CD4-positive, alpha-beta T cell treated with Interleukin-6 for 4 hours (primary cell): ENCODE measurements at regions not wholly inside any gene's neighbourhood (a gene's known extent, or its start where the extent isn't known, plus 50 kb on each side); places are given as distances from the start of the nearest gene placed in this dataset.

Source experiments
- DNase-seq: peaks from one replicate; pipeline ENCODE4 v3.0.0-alpha.2; 2020; ENCODE audit warnings: mixed read lengths

DNA sequence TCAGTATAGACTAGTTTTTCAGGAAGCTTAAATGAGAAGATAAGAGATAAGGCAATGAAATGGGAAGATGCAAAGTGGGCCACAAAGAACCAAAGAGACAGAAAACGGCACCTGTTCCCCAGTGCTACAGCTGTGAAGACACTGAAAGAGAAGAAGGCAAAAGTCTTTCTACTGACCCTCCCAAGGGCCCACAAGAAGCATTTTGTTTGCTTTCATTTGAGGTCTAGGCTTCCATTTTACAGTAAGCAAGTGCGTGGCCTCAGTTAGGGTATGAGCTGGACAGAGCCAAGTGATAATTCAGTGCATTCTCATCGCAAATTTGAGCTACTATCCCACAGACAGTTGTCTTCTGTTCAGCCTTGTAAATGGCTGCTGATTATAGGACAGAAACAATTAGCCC, 53.4 kb upstream of the STK17B start:
- no peak for DNase-seq

- no peak for DNase-seq
Measured at GRCh38 chr2:196225213-196225612, 53.8 kb upstream of the STK17B start.

DNA sequence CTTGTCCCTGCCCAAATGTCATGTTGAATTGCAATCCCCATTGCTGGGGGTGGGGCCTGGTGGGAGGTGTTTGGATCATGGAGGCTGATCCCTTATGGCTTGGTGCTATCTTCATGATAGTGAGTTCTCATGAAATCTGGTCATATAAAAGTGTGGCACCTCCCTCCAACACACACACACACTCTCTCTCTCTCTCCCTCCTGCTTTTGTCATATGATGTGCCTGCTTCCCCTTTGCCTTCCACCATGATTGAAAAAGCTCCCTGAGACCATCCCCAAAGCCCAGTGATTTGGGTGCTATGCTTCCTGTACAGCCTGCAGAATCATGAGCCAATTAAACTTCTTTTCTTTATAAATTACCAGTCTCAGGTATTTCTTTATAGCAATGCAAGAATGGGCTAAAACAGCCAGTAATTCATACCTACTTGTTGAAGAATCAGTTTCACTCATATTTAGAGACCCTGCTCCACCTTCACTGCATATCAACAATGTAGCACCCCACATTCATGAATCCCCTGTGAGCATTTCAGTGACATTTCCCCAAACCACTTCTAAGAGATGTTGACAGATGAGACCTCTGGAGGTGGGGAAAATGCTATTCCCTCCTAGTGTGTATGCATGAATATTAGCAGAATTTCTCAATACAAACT, 54.8 kb upstream of the STK17B start:
- DNase-seq = no peak

- DNase-seq = no peak
Measured at GRCh38 chr2:196226707-196227065, 55.3 kb upstream of the STK17B start.

DNA sequence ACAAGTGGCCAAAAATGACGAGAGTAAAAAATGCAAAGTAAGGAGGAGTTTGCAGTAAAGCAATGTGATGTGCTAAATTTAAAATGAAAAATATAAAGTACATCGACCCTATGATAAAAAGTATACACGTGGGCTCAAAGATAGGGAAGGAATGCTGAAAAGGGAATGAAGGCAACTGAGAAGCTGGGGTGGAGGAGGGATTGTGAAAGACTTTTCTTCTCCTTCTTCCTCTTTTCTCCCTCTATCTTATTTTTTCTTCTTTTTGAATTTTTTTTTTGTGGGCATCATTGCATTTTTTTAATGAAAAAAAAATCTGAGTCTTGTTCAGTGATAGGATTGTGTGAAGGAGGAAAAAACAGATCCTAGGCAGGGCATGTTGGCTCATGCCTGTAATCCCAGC, 57.6 kb upstream of the STK17B start:
- DNase-seq = no peak

GRCh38 chr2:196230061-196230854, 58.9 kb upstream of the STK17B start:
- peak; percentile 73 for DNase-seq

DNA sequence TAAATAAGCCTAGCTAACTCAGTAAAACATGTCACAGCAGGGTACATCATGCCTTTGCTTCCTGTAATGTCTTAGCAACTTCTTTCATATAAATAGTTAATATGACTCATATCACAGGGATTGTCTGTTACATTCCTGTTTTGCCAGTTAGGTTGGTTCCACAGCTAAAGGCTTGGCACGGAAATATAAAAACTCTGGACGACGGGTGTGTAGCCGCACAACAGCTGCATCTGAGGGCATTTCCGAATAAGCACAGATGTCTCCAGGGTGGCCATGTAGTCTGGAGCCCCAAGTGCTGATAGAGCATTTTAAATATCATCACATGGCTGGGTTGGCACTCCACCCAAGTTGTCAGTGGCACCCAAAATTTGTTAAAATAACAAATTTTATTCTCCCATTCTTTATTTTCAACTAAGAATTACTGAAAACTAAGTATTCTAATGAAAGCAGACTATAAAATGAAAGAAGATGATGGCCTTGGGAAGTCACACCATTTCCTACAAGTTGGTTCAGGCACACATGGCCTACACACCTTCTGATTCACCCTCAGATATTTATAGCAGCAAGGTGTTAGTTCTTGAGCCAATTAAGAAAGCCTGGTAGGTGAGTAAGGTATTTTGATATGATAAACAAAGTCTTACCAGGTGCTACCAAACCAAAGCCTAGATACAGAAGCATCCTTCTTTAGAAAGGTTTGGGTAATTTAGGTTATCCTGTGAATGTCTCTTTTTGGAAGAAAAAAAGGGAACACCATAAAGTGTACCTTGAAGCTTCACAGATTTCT, 61.8 kb upstream of the STK17B start:
- no peak for DNase-seq

GRCh38 chr2:196233805-196234475, 62.6 kb upstream of the STK17B start:
- DNase-seq = peak; percentile 45

- peak; percentile 59 for DNase-seq
Measured at GRCh38 chr2:196234672-196235071, 63.3 kb upstream of the STK17B start.

DNA sequence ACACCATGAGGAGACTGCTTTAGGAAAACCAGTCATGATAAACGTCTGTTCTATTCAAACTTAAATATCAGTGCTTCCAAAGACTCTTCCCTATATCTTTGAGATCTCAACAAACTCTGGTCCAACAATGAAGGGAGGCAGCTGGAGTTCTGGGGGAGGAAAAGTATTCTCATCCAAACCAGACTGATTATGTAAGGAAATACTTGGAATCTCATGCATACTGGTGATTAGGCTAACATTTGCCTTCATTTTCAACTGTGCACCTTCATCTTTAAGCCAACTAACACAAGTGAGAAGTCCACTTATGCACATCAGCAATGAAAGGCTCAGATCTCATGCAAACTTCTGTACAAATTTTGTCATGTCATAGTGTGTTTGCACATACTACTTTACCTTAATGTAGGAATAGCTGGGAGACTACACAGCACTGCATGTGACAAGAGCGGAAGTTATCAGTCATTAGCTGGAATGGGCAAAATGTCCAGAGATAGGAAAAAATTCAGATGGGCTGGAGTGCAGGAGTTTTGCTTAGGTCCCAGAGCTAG, 67.5 kb upstream of the STK17B start:
- DNase-seq = no peak

DNA sequence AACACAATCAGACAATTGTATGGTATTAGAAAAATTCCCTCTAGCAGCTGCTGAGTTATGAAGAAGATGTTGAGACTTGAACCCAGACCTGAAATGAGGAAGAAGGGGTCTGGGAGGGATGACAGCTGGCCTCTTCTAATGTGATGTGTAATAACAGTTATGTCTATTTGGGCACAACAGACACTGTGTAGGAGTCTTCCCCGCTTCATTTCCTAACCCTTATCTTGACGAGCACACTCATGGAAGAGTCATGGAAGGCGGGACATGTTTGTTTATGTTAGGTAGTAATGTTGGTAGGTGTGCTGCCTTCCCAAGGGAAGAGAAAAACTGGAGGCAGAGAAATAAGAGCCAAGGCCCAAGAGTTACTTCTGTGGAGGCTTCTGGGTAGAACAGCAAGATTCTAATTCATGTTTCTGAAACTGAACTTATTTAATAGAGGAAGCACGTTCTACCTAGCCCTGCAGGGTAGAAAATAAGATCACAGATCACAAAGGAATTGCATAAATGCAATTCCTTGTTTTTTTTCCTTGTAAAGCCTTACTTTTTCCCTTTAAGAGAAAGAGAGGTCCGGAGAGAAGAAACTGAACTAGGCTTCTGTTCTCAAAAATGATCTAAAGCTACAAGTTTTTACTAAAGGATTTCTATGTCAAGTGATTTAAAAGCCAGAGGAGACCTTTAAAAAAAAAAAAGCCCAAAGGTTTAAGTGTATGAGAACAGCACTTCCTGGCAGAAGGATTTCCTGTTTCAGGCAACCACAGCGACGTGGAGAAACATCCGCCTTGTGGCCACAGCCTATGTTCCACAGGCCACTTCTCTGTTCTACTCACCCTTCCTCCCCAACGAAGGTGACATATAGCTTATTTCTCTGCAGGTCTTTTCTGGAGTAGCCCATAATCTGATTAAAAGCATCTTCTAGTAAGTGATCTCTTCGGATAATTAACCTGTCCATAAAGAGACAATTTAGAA, 68.5 kb upstream of the STK17B start:
- DNase-seq = peak; percentile 83

GRCh38 chr2:196241175-196241574, 69.8 kb upstream of the STK17B start:
- DNase-seq = no peak

DNA sequence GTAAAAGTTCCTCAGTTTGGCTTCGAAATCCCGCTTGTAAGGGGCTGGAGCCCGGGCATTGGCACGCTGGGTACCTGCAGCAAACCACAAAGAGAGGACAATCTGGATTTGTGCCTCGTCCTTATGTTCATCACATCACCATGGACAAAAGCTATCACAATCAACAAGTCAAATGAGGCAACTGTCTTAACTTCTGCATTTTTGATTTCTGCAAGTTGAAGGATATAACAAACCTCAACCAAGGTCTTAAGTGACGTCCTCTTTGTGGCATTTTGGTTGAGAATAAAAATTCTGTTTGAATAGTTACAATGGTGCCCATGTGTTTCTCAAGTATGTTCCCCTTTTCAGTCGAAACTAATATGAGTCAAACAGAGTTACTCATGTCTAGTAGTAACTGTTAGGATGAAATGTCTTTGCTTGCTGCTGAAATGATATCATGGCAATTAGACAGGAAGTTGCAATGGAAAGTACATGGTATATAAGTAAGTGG, 70.8 kb upstream of the STK17B start:
- no peak for DNase-seq

DNA sequence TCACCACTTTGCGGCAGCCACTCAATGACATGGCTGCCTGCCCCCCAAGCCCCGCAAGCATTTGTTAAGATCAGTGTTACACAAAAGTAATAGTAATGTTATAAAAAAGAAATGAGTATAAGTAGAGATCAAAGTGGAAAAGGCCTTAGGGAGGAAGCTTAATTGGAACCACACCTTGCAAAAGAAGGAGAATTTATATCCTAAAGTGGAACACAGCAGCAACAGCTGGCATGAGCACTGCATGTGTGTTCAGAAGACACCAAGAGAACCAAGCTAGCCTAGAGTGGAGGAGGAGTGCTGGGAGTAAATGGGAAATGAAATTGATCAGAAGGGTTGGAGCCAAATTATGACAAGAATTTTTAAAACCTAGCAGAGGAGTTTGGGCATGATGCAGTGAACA, 73.1 kb upstream of the STK17B start:
- no peak for DNase-seq

DNA sequence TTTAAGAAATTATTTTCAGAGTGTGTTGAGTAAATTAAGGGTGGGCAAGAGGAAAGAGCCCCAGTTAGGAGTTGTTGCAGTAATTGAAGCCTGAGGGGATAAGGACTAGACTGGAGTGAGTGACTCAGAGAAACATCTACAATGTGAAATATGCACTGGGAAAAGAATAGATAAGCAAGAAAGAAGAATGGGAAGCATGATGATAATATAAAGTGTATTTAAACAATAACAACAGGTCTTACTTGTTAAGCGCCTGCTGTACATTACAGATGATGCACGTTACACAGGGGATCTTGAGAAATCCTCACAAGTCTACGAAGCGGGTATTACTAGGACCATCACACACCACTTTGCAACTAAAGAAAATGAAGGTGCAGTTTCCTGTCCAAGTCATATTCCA, 73.6 kb upstream of the STK17B start:
- DNase-seq = no peak

- DNase-seq = no peak
Measured at GRCh38 chr2:196245378-196246140, 74.2 kb upstream of the STK17B start.

- no peak for DNase-seq
Measured at GRCh38 chr2:196247114-196247975, 76.0 kb upstream of the STK17B start.

DNA sequence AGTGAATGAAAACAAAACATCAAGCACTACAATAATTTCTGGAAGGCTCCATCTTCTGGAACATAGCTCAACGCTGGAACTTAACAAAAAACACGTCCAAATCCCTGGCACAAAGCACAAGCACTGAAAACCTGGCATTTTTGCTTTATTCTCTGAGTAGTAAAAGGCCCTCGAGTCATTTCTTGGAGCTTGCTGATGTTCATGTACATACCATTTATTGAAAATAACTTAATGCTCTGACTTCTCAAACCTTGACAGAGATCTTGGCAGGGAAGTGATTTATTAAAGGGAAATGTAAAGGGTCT, 76.5 kb upstream of the STK17B start:
- DNase-seq = no peak

GRCh38 chr2:196248467-196249094, 77.2 kb upstream of the STK17B start:
- no peak for DNase-seq

DNA sequence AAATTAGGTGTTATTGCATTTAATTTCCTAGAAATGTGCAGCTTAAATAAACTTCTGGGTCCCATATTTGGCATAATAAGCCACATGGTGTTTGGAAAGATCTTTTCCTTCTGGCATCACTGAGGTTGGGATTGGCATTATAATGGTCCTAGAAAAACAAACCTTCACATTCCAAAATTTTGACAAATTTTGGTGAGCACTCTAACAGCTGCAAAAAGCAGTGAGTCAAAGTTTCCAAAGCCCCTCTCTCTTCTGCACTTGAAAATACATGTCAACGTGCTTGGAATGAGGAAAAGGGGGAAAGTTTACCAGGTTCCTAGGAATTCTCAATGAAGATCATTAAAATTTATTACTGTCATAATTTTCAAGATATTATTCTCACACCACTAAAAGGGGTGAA, 77.8 kb upstream of the STK17B start:
- no peak for DNase-seq
